ENCODE measurements at regions not wholly inside any gene's neighbourhood (a gene's known extent, or its start where the extent isn't known, plus 50 kb on each side); places are given as distances from the start of the nearest gene placed in this dataset.

DNA sequence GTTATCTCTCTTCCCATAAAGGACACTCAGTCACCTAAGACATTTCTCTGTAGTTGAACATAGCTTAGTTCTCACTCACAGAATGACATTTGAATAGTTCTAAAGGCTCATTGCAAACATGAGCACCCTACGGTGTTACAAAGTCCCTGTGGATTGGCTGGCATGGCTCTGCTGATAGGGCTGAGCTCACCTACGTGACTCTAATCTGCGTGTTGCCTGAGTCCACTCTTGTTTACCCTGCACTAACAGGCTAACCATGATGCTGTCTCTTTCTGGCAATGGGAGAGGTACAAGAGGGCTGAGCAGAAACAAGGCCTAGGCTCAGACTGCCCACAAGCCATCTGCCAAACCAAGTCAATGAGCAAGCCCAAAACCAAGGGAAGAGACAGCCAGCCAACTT is 103.6 kb downstream of the PALM2AKAP2 start:
- H2AFZ ChIP-seq (ENCODE audit: low read length): no peak overlapping the region
- intact Hi-C loops (cut with micrococcal nuclease; ENCODE audit: unreplicated experiment) (no loop called here), in situ Hi-C loops (cut with HindIII; ENCODE audit: extremely low pct_ligation_motif_present, low pct_unique_long_range_greater_than_20kb) (no loop called here)
- no peaks in the 10 kb centered on the region for H3K79me2 ChIP-seq (ENCODE audit: insufficient read depth, low read length)
- FAIRE-seq: no peak
- TF ChIP-seq MIXL1 (CRISPR knock-in tag; IDR thresholded peaks at IDR 0.05): no peak
- TF ChIP-seq NCOA1 (CRISPR knock-in tag; IDR thresholded peaks at IDR 0.05): no peak
- TF ChIP-seq U2AF1 (optimal IDR thresholded peaks at IDR 0.05; ENCODE audit: low read depth, low read length): no peak
- no peak for TF ChIP-seq ZNF530 (CRISPR knock-in tag; IDR thresholded peaks at IDR 0.05; ENCODE audit: low read depth)
- TF ChIP-seq GRHL1 (CRISPR knock-in tag; conservative IDR thresholded peaks at IDR 0.05): no peak
- no peaks in the 10 kb centered on the region for H3K27me3 ChIP-seq (ENCODE audit: control insufficient read depth in 1 of 2, insufficient read depth in 2 of 2, low read length in 2 of 2)
- no peaks in the 10 kb centered on the region for H3K36me3 ChIP-seq (replicated peaks in 1 of 2; ENCODE audit: control insufficient read depth in 1 of 2, insufficient read depth in 2 of 2, low read length in 2 of 2)
- H3K9me3 ChIP-seq (ENCODE audit: low read length): no peaks in the 10 kb centered on the region
- ATAC-seq: no peak
- no peak overlapping the region for H3K4me2 ChIP-seq (ENCODE audit: low read depth, low read length)
- POLR2A ChIA-PET: no interaction called here
- BruUV-seq (replicated peaks): no TSS peak
- no peaks in the 10 kb centered on the region for H4K20me1 ChIP-seq (ENCODE audit: insufficient read depth, low read length)
- no peak overlapping the region for H3K9ac ChIP-seq (ENCODE audit: insufficient read depth, low read depth, low read length)
- H3K4me1 ChIP-seq (ENCODE audit: insufficient read depth, low read length): no peaks in the 10 kb centered on the region
- H3K4me3 ChIP-seq (replicated peaks in 1 of 3; ENCODE audit: insufficient read depth in 1 of 3, low read depth in 2 of 3, low read length in 3 of 3): no peak overlapping the region
- CTCF ChIA-PET (ENCODE audit: low intra/inter-chr PET ratio, low total read pairs): no interaction called here
- no peak for DNase-seq (ENCODE audit: low spot score)
- no peak overlapping the region for H3K27ac ChIP-seq (ENCODE audit: extremely low read length, insufficient read depth, low read length)
- 64% methylated on average over 3 of the region's 3 CpGs for WGBS (ENCODE audit: low lambda C conversion rate)

GRCh38 chr9:109886041-109886440 is 106.0 kb downstream of the PALM2AKAP2 start:
- FAIRE-seq (no peak), DNase-seq (ENCODE audit: low spot score) (no peak), ATAC-seq (no peak)
- no peaks in the 10 kb centered on the region for H3K4me1 ChIP-seq (ENCODE audit: insufficient read depth, low read length)
- 45% methylated on average over 6 of the region's 6 CpGs for WGBS (ENCODE audit: low lambda C conversion rate)
- ChIA-PET POLR2A (no interaction called here), CTCF (ENCODE audit: low intra/inter-chr PET ratio, low total read pairs) (no interaction called here)
- H3K4me2 ChIP-seq (ENCODE audit: low read depth, low read length): no peak overlapping the region
- TF ChIP-seq RFXAP (CRISPR knock-in tag; IDR thresholded peaks at IDR 0.05; ENCODE audit: borderline replicate concordance) (no peak), ZIK1 (CRISPR knock-in tag; IDR thresholded peaks at IDR 0.05; ENCODE audit: borderline replicate concordance, low read depth) (no peak), ZFP37 (CRISPR knock-in tag; IDR thresholded peaks at IDR 0.05; ENCODE audit: borderline replicate concordance) (no peak)
- TF ChIP-seq, protein P1, sequence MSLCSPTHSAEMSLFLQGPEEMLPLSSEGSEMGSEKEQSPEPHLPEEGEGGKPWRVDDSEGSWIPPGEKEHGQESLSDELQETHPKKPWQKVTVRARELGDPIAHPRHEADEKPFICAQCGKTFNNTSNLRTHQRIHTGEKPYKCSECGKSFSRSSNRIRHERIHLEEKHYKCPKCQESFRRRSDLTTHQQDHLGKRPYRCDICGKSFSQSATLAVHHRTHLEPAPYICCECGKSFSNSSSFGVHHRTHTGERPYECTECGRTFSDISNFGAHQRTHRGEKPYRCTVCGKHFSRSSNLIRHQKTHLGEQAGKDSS (CRISPR knock-in tag; IDR thresholded peaks at IDR 0.05; ENCODE audit: borderline replicate concordance, low read depth): no peak
- no peaks in the 10 kb centered on the region for H3K79me2 ChIP-seq (ENCODE audit: insufficient read depth, low read length)
- intact Hi-C loops (cut with micrococcal nuclease; ENCODE audit: unreplicated experiment) (loop anchor here (5.0 kb wide), 1 partner anchor 309 kb away; no protein-coding TSS in a partner anchor), in situ Hi-C loops (cut with HindIII; ENCODE audit: extremely low pct_ligation_motif_present, low pct_unique_long_range_greater_than_20kb) (no loop called here)
- H3K9me3 ChIP-seq (ENCODE audit: low read length): no peaks in the 10 kb centered on the region
- H3K9ac ChIP-seq (ENCODE audit: insufficient read depth, low read depth, low read length): no peak overlapping the region
- no TSS peak for BruUV-seq (replicated peaks)
- H3K27ac ChIP-seq (ENCODE audit: extremely low read length, insufficient read depth, low read length): no peak overlapping the region
- no peaks in the 10 kb centered on the region for H3K27me3 ChIP-seq (ENCODE audit: control insufficient read depth in 1 of 2, insufficient read depth in 2 of 2, low read length in 2 of 2)
- H4K20me1 ChIP-seq (ENCODE audit: insufficient read depth, low read length): no peaks in the 10 kb centered on the region
- no peak overlapping the region for H2AFZ ChIP-seq (ENCODE audit: low read length)
- no peaks in the 10 kb centered on the region for H3K36me3 ChIP-seq (replicated peaks in 1 of 2; ENCODE audit: control insufficient read depth in 1 of 2, insufficient read depth in 2 of 2, low read length in 2 of 2)
- H3K4me3 ChIP-seq (replicated peaks in 1 of 3; ENCODE audit: insufficient read depth in 1 of 3, low read depth in 2 of 3, low read length in 3 of 3): no peak overlapping the region
